Embryonic facial prominence (tissue), 1 donor: ENCODE measurements at regions not wholly inside any gene's neighbourhood (a gene's known extent, or its start where the extent isn't known, plus 50 kb on each side); places are given as distances from the start of the nearest gene placed in this dataset.
"Not testable (repeated sequence)": the region's sequence is repeated elsewhere in the genome, so short reads cannot be mapped to it uniquely, and the experiment has no call there.

Experiments used
- DNase-seq: peaks from one replicate; pipeline ENCODE4 v3.0.0-alpha.2; 2016; ENCODE audit errors: extremely low spot score

DNA sequence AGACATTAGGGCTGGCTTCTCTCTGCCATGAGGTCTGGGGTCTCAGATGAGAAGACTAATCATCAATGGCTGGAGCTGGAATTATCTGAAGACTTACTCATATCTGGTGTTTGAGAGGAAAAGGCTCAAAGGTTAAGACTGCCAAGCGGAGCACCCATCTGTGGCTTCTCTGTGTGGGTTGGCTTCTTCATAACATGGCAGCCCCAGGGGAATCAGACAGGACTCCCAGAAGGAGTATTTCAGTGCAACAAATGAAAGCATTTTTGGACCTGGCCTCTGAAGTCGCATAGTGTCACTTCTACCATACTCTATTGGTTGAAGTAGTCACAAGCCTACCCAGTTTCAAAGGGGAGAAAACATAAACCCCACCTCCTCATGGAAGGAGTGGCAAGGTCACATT is 171.8 kb upstream of the KRR1 start:
- DNase-seq = no peak

DNA sequence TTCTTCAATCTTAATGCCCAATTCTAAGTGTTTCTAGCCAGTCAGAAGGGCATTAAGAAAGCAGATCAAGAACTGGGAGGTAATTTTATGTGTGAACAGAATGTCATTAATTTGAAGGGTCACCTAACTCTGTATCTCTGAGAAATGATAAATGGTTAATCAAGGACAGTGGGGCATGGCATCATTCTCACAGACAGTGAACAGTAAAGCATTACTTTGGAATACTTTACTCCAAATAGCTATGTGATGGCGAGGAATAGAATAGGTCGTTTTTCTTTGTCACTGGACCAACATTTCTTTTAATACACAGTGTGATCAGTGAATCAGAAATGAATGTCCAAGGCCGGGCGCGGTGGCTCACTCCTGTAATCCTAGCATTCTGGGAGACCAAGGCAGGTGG is 166.1 kb upstream of the KRR1 start:
- no peak for DNase-seq

DNA sequence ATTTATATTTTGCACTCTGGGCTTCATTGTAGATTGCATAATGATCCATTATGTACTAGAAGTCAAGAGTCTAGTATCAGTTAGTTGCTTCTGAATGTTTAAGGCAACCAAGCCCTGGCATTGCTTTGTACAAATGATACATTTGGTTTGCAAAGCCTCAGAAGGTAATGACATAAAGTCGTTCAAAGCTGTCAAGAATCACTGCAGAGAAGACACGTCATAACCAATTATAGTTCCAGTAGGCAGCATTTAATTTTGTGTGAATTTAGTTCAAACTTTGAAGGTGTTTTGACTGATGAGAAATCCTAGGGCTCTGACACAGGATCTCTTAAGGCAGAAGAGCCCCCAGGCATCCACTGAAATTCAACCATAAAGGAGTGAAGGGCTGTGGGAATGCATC is 163.0 kb upstream of the KRR1 start:
- no peak for DNase-seq

DNA sequence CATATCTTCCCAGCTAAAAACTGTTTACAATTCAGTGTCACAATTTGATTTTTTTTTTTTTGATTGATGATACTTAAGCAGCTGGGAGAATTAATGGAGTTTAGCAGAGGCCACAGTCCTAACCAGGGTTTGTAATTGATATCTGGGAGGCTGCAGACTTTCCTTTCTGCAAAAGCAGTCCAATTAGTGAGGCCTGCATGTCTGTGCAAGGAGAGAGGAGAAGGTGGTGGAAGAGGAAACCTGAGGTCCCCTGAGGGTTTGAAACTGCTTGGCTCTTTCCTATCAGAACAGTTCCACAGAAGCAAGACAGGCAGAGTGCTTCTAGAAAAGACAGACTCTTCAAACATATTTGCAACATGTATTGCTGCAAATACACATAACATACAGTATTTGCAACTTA is 160.8 kb upstream of the KRR1 start:
- no peak for DNase-seq

DNA sequence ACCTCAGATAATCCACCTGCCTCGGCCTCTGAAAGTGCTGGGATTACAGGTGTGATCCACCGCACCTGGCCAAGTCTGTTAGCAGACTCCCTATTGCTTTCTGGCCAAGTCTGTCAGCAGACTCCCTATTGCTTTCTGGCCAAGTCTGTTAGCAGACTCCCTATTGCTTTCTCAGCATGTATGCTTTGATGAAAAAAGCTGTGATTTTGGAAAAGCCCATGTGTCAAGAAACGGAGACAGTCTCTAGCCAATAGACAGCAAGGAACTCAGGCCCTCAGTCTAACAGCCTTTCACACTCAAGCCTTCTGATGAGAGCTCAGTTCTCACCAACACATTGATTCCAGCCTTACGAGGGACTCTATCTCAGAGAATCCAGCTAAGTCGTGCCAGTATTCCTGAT is 158.8 kb upstream of the KRR1 start:
- DNase-seq = no peak

DNA sequence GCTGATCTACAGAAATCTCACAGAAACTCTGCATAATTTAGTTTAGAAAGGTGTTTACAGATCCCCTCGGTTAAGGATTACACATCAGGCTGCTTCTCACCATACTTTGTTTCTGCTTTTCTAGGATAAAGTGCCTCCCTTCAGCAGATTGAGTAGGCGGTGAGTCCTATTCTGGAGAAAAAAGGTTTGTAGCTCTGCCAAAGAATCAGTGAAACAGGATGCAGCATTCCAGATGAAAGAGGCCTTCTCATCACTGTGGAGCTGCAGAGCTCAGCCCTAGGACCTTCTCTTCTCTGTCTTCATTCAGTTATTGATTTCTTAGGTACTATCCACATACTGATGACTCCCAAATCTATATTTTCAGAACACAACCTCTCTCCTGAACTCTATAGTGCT is 155.5 kb upstream of the KRR1 start:
- DNase-seq = no peak

DNA sequence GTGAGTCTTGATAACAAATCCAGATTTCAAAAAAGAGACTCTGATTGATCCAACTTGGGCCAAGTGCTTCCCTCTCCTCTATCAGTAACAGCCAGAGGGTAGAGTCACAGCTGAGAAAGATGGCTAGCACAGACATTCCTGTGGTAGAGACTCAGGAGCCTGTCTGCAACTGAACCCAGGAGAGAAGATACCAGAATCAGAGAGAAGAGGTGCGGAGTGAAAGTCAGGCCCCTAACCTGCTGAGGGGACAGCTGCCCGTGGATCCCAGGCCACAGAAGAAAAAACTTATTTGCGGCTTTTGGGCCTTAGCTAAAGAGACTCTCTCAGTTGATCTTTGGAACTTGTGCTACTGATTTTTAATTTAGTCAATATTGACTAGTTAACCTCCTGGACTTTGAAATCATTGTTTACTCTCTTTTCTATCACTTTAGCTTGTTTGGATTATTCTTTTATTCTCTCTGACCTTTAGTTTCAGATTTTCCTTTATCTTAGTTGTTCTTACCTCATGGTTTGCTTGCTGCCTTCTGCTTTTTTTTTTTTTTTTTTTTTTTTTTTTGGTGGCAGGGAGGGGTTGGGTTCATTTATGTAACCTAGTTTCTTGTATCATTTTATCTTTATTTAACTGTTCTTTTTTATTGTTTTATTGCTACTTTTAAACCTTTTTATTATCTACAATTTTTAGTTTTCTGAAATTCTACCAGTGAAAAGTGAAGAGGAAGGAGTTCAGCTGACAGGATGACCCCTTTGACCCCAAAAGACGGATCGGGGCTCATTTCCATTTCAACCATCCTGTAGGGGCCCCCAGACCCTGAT is 154.9 kb upstream of the KRR1 start:
- DNase-seq = no peak

DNA sequence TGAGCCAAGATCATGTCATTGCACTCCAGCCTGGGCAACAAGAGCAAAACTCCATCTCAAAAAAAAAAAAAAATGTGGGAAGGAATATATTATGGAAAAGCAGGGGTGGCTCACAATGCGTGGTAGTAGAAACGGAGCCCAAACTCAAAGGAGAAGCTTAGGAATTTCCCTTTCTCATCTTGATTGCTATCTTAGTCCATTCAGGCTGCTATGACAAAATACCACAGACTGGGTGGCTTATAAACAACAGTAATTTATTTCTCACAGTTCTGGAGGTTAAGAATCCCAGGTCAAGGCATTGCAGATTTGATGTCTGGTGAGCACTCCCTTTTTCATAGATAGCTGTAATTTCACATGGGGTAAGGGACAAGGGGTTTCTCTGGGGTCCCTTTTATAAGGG is 153.8 kb upstream of the KRR1 start:
- DNase-seq = no peak

DNA sequence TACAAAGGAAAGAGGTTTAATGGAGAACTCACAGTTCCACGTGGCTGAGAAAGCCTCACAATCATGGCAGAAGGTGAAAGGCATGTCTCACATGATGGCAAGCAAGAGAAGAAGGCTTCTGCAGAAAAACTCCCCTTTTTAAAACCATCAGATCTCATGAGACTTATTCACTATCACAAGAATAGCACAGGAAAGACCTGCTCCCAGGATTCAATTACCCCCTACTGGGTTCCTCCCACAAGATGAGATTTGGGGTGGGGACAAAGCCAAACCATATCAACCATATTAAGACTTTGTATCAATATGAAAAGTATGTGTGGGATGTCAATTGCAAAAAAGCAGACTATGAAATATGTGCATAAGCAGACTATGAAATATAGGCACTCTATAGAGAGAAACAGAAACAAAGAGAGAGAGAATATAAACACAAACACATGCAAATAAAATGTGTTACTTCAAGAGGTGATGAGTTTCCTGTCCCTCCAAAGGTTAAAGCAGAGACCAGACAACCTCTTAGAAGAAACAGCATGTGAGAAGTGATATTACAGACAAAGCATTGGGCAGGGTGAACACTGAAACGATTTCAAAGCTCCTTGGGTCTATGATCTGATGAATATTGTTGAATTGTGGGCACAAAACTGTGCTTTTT is 151.2 kb upstream of the KRR1 start:
- DNase-seq = no peak

DNA sequence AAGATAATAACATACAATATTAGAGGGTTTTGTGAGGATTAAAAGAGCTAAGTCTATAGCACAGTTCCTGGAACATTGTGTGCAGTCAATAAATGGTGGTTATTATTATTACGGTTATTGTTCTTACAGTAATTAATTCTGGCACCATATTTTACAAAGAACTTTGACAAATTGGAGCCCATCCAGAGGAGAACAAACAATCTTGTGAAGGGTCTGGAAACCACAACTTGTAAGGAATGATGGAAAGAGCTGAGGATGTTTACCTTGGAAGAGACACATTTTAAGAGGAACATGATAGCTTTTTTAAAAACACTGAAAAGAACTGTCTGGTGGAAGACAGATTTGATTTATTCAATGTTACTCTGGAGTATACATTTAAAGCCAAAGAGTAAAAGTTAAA is 150.5 kb upstream of the KRR1 start:
- DNase-seq = no peak

DNA sequence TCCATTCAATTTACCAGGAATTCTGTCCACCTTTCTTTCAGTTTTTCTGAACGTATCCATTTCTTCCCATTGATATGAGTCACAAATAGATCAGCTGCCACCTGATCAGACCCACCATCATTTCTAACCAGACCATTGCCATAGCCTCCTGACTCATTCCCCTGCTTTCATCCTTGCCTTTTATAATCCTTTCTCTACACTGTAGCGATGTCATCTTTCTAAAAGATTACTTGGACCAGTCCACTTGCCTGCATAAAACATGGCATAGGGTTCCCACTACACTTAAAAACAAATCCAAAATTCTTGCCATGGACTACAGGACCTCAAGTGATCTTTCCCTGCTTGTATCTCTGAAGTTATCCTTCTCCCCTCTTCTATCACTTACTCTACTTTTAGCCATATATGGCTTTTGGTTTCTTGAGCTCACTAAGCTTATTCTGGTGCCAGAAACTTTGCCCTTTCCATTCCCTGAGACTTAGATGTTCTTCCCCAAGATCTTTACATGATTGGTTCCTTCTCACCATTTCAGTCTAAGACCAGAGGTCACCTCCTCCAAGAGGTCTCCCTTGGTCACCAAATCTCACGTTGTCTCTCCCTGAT is 149.5 kb upstream of the KRR1 start:
- DNase-seq = no peak

DNA sequence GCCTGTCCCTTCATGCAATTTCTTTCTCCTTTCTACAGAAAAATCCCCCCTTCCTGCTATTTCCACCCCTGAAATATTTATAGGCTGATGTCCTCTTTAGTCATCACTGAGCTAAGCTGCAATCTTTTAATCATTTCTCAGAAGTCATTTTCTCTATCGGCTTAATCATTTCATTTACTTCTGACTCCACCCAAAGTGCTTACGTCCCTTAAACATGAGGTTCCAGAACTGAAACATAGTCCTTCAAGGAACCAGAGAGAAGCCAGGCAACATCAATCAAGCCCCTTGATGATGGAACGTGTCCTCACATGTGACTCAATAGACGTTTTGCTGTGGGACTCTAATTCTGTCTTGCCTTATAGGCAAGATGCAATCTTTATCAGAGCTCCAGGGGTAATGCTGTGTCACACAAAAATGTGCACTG is 148.7 kb upstream of the KRR1 start:
- DNase-seq = no peak

DNA sequence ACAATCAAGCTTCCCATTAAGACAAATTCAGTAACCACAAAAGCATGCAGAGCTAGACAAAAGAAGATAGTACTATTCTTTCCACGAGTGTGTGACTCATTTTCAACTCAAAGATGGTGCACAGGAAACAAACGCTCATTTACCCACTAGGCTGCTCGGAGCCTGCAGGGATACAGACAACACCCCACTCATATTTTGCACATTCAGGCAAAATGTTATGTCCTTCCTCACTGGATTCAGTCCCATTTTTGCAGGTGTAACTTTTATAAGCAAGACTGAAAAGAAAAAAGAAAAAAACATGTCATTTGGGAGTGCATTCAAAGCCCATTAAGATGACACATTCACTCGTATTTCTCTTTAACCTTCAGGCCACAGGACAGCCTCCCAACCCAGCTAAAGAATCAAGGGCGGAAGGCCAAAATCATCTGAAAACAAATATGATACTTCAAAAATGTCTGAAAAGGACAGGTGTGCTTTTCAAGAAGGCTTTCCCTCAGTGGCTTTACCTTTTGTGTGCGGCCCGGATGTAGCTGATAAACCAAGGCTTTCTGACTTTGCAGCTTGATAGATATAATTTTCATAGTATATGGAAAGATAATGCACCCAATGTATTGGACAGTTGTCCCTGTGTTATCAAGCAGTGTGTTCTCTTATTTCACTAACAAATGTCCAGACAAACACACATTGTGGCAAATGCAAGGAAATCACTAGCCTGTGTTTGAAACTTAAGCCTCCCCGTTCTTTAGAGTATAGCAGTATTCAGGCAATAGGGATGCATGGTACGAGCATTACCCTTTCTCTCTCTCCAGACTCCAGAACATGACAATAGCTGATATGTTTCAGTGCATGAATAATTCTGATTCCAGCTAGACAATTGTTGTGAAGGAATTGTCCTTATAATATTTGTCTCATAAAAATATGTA is 147.8 kb upstream of the KRR1 start:
- DNase-seq = no peak

DNA sequence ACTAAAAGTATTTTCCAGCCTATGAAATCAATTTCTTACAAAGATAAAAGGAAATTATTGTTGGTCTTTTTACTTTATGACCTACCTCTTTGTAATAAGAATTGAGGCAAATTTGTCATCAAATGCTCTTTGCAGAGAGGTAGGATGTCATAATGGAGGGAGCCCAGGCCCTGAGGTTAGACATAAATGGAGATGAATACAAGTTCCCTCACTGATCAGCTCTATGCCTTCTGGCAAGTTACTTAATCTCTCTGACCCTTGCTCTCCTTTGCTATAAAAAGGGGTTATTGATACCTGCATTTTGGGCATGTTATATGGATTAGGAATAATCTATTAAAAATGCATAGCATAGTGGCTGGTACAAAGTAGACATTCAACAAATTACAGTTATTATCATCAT is 146.9 kb upstream of the KRR1 start:
- no peak for DNase-seq

DNA sequence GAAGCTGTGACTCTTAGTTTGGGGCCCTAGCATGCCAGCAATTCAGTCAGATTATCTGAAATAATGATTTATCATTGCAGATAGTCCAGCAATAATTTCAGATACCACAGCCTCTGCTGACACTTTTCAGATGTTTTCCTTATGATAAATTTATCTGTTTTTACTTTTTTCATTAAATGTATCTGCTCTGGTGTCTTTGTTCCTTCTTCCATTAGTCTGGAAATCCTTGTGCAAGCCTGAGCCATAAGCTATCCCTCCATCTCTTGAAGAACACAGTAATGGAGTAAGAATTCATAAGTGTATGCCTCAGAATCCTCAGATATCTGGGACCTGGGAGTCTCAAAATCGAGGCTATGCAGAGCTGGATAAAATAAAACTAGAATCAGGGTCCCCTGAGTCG is 146.4 kb upstream of the KRR1 start:
- no peak for DNase-seq

DNA sequence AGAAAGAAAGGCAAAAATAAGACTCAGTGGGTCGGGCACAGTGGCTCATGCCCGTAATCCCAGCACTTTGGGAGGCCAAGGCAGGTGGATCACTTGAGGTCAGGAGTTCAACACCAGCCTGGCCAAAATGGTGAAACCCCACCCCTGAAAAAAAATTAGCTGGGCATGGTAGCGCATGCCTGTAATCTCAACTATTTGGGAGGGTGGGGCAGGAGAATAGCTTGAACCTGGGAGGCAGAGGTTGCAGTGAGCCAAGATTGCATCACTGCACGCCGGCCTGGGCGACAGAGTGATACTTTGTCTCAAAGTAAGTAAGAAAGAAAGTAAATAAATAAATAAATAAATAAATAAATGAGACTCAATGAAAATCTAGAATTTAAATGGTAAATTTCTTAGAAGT is 145.9 kb upstream of the KRR1 start:
- DNase-seq = not testable (repeated sequence)

DNA sequence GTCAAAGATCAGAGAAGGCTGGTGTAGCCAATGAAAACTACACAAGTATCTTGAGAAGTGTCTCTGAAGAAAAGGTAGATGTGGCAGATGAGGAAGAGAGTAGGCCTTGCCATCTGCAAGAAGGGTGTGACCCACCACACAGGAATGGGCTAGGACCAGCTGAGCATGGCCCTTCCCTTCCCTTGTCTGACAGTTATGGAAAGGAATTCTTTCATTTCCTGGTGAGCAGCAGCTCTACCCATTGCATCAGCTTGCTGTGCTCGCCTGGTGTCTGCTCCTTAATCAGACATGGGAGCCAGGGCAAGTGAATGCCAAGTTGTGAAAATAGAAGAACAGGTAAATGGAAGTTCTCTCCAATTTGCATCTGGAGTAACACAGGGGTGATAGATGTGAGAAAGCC is 145.2 kb upstream of the KRR1 start:
- DNase-seq = no peak

DNA sequence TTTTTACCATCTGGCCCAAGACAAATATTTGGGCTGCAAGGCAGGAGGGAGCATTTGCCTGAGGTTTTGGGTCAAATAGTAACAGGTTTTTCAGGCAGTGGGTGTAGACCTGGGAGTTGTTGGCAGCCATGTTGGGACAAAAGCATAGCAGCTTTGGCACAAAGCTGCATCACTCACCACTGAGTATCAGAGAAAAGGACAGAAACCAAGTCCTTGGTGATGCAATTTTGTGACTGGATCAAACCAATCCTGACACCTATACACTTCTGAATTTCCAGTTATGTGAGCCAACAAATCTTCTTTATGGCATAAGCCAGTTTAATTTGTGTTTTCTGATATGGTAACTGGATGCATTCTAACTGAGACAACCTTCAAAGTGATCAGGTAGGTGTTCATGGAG is 144.8 kb upstream of the KRR1 start:
- DNase-seq = no peak

DNA sequence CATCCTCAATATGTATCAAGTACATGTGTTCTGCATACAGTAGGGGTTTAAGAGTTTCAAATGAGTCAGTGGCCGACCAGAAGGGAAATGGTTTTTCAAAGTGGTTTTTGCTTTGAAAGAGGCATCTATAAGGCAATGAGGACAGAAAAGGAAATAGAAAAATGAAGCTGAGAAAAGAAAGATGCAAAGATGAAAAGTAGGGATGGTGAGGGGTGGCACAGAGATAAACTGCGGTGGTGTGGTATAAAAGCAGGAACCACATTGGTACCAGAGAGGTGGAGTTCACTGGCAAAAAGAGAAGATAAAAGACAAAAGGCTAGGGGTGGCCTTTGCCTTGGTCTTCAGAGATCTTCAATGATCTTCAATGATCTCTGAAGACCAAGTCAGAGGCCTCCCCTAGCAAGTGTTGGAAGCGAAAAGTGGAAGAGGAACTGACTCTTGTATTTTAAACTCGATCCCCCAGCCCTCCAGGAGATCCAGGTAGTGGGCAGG is 144.0 kb upstream of the KRR1 start:
- no peak for DNase-seq

DNA sequence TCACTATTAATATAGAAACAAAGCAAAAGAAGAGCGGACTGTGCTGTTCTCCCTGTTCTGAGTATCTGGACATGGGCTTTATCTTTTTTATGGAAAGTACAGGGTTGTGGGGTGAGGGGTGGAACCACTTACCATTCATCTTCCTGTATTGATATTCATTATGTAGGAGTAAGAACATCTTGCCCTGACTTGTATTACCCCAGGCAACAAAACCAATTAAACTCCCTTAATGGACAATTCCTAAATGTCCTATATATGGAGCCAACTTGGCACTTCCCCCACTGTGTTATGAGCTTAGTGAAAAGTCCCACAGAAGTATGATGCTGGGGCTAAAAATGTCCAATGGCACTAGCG is 139.9 kb upstream of the KRR1 start:
- no peak for DNase-seq

DNA sequence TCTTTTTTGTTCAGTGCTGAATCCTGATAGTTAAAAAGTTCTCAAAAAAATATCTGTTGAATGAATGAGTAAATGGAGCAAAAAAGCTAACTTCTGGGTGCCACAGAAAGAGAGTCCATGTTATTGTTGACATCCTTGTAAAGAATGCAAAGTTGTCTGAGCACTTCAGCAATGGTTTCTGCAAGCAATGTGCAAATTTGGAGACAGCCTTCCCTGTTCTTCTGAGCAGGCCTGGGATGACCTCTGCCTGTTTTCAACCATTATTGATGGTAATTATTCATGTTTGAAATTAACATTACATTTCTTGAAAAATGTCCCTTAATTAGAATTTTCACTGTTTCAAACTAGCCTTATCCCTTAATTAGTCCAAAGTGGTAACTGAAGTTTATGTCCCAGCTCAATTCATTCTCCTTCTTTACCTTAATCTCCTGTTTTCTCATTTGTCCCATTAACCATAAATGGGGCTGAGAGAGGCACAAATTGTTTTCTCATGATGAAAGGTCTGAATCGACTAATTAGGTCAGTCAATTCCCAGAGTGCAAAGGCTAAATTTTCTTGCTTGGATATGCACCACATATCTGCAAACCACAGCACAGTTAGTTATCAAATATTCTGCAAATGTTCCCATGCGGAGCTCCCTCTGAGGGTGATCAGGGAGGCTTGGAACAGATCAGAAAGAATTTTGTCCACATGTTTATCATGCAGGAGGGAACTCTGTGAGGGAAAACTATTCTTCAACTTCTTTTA is 139.4 kb upstream of the KRR1 start:
- no peak for DNase-seq
